NCI-H1930 (cell line): ENCODE measurements at regions not wholly inside any gene's neighbourhood (a gene's known extent, or its start where the extent isn't known, plus 50 kb on each side); places are given as distances from the start of the nearest gene placed in this dataset.

Source experiments
- DNase-seq, 2 experiments: peaks; one replicate each; lab custom pipeline; 2025; lab: John Stamatoyannopoulos, UW

DNA sequence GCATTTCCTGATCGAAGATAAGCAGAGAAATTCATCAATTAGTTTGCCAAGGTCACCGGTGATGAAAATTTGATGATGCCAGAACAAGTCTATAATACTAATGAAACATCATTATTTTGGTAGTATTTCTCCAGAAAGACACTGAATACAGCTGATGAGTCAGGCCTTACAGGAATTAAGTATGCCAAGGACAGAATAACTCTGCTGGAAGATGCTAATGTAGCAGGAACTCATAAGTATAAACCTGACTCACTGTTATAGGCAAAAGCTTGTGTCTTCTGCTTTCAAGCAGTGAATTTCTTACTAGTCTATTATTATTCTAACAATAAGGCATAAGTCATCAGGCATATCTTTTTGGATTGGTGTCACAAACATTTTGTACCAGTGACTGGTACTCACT is 1825.1 kb upstream of the IGFBP7 start:
- DNase-seq = no peak

DNA sequence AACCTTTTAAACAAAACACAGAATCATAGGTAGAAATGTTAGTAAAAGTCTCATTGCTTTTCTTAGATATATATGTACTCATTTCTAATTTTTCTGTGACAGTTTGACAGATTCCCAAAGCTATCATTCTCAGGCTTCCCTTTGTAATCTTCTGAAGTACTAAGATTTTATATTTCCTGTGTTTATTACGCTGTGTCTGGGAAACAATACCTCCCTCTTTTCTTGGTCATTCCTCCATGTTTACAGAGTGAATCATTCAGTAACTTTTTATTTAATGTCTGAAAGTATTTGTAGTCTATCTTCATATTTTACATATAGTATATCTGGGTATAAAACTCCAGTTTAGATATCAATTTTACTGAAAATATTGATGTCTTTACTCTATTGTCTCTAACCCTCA is 1826.3 kb upstream of the IGFBP7 start:
- DNase-seq = no peak

GRCh38 chr4:58940167-58940566 is 1830.0 kb upstream of the IGFBP7 start:
- DNase-seq = no peak

- DNase-seq = no peak
Measured at GRCh38 chr4:58941286-58941685, 1831.1 kb upstream of the IGFBP7 start.

- DNase-seq = no peak
Measured at GRCh38 chr4:58953575-58953974, 1843.4 kb upstream of the IGFBP7 start.

DNA sequence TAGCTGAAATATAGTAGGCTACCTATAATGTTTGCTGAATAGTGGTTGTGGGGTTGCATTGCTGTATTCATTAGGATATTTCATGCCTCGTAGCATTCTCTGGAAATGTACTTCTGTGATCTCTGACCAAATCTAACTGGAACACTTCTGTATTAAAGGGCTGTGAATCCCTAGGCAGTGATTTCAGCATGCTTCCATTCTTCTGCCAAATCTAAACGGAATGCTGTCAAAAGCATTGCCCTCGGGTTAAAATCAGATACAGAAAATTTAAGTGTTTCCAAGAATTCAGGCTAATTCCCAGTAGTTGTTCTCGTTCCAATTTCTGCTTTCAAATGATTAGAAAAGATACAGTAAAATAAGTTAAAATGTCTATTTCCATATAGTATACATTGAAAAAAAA is 1847.5 kb upstream of the IGFBP7 start:
- DNase-seq = no peak

DNA sequence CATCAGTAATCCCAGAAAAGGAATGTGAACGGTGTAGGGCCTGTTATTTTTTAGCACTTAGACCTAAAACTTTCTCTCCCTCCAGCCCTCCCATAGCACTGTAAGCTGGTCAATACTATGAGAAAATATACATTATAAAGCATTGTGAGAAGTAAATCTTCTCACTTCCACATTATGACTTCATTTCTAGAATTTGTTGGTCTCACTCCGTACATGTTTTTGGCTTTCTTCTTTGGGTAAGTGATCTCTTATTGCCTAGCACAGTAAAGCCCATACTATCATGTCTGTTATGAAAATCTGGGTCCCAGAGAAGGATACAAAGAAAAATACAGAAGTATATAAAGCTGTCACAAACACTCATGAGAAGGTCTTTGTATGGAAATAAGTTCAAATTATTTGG is 1851.1 kb upstream of the IGFBP7 start:
- DNase-seq = no peak

GRCh38 chr4:58961925-58962324 is 1851.7 kb upstream of the IGFBP7 start:
- DNase-seq = no peak

GRCh38 chr4:58962424-58962823 is 1852.2 kb upstream of the IGFBP7 start:
- no peak for DNase-seq

DNA sequence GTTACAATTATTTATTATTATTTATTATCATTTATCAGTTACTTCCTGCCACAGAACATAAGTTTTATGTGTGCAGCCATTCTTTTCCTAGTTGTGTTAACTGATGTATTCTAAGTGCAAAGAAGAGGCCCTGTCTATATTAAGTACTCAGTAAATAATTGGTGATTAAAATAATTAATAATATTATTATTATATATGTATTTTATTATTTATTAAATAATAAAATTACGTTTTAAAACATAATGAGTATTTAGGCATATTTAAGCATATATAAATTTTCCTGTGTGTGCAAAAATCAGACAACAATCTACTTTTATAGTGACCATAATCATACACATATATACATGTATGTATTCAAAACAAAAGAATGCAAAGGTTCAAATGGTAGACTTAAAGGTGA is 1871.6 kb upstream of the IGFBP7 start:
- no peak for DNase-seq

- DNase-seq = no peak
Measured at GRCh38 chr4:58983887-58984286, 1873.7 kb upstream of the IGFBP7 start.

GRCh38 chr4:59002148-59002547 is 1892.0 kb upstream of the IGFBP7 start:
- DNase-seq = no peak

- no peak for DNase-seq
Measured at GRCh38 chr4:59024257-59024656, 1914.1 kb upstream of the IGFBP7 start.

- DNase-seq = no peak
Measured at GRCh38 chr4:59037812-59038211, 1927.6 kb upstream of the IGFBP7 start.

- no peak for DNase-seq
Measured at GRCh38 chr4:59039046-59039445, 1928.9 kb upstream of the IGFBP7 start.

DNA sequence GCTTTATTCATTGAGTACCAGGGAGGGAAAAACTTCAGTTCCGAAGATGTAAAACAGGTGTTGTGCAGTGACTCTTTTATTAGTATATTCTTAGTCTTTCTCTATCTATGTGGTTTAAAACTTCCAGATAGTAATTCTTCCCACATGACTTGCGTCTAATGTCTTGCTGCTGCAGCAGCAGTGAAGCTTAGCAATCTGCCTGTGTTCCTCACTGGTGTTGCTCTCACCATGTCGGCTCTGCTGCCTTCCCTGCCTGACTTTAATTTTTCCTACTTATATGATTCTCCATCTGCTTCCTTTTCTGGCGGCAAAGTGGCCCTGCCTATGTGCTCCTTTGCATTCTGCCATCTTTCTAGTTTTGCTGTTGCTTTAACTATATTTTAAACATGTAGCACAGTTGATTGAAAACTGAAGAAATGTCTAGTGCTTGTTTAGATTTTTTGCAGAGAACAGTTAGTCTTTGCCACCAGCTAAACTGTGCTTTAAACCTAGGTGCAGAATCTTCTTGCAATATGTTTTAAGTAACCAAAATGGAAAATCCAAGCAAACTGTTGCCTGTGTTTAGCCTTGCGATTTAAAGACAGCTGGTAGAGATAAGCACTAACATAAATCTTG is 1934.2 kb upstream of the IGFBP7 start:
- DNase-seq = no peak

GRCh38 chr4:59054086-59054485 is 1943.9 kb upstream of the IGFBP7 start:
- no peak for DNase-seq

- DNase-seq = no peak
Measured at GRCh38 chr4:59057804-59058203, 1947.6 kb upstream of the IGFBP7 start.

GRCh38 chr4:59058543-59058942 is 1948.4 kb upstream of the IGFBP7 start:
- DNase-seq = no peak

- DNase-seq = no peak
Measured at GRCh38 chr4:59060002-59060846, 1950.0 kb upstream of the IGFBP7 start.

GRCh38 chr4:59060895-59061294 is 1950.7 kb upstream of the IGFBP7 start:
- no peak for DNase-seq

DNA sequence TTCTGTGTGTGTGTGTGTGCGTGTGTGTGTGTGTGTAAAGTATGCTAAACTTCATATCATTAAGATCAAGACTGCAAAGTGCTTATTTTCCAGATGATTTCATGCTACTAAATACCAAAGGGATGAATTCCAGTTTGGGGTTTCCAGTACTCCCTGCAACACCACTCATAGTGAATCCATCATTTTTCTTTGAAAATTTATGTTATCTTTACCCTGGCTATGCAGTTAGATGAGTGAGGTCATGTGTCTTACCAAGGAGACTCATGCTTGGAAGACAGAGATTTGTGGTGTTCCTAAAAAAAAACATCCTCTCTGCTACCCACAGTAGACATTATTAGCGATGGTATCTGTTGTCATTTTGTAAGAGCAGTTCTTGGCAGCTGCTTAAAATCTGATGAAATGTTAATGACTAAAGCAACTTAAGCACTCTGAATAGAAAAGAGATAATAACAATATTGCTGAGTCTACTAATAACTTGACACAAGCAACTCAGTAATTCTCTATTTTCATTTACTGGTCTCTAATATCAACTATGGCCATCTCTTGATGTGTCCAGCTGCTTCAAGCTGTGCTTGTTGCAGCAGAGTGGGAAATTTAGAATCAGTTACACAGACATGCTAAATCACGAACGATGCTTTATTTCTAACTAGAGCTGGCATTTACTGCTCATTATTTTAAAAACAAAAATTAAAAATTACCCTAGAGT is 1953.0 kb upstream of the IGFBP7 start:
- DNase-seq = no peak
